ENCODE measurements at regions not wholly inside any gene's neighbourhood (a gene's known extent, or its start where the extent isn't known, plus 50 kb on each side); places are given as distances from the start of the nearest gene placed in this dataset.

DNA sequence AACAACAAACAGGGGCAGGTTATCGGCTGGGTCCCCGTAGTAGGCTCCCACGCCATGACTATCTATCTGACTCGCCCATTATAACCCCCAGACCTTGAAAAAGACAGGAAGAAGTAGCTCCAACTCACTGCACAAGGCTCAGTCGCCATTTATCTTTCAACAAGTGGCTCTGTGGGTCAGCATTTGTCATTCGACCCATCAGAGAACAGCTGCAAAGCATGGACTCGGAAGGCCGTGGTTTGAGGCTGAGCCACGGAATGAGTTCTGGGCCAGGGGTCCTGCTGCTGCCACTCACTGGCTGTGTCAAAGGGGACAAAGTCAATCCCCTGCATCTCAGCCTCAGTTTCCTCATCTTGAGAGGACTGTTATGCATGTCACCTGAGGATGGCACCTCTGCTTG is 131.0 kb downstream of the DMRTA2 start:
- no peak for DNase-seq (ENCODE audit: low read depth in 2 of 2)

DNA sequence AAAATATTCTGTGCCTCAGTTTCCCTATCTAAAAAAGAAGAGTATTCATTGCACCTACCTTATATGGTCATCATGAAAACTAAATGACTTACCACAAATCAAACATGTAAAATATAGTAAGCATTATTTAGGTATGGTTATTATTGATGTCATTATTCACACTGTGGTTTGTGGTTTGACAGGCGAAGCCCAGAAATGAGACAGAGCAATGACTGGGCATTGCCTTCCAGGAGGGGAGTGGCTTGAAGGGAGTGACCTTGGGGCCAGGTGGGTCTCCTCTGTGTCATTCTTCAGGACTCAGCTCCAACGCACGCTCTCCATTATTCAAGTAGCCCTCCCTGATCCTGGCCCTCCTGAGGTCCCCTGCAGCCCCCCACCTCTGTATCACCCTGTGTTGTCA is 133.7 kb downstream of the DMRTA2 start:
- no peak for DNase-seq (ENCODE audit: low read depth in 2 of 2)

DNA sequence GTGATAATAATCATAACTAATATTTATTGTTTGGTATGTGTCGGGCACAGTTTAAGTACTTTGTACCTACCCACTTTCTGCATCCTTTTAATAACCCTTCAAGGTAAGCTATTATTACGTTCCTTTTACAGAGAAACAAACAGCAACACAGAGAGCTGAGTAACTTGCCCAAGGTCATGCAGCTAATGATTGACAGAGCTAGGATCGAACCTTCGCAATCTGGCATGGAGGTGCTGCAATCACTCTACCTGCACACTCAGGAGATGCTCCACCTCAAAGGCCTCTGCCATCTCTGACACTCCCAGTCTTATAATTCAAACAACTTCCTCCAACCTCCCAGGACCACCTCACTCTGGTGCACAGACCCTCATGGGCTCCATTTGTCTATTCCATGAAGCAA is 137.2 kb downstream of the DMRTA2 start:
- DNase-seq (ENCODE audit: low read depth in 2 of 2), result no peak

DNA sequence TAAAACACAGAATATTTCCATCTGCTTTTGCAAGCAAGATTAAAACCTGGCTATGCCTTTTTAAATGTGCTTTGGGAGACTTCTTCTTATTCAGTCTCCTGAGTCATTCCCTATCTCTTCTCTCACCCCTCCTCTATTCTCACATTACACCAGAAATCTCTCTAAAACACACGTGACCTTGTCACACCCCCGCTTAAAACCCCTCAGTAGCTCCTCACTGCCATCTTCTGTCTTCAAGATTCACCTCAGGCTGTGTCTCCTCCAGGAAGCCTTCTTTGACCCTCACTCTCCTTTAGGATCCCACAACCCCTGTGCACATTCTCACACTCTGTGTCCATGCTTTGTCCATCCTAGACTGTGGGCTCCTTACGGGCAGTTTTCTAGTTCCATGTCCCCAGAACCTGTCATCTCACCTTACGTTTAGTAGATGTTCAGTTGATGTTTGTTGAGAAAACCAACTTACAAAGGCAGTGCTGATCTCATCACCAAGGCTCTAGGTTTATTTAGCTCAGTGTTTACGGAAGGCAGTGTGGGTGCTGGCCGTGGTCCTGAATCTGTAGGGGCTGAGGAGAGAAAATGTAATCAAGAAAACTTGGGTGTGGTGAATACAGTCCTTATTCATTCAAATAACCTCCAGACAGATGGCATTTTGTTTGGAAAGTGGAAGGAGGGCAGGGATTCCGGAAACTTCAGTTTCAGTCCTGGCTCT is 143.5 kb downstream of the DMRTA2 start:
- no peak for DNase-seq (ENCODE audit: low read depth in 2 of 2)

DNA sequence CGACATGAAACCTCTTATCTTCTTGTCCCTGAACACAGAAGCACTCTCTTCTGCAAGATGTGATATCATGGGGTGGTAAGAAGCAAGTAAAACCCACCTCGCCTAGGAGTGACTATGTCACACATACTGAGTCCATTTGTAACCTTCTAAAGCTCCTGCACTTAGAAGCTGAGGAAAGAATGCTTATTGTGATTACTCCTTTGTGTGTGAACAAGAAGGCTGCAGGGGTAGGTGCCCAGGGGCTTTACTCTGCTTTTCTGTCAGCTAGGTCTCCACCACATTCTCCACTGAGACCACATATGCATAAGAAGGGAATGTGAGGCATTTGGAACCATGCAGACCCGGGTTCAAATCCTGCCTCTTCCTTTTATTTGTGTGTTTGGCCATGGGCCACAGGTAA is 144.3 kb downstream of the DMRTA2 start:
- DNase-seq (ENCODE audit: low read depth in 2 of 2), result no peak

DNA sequence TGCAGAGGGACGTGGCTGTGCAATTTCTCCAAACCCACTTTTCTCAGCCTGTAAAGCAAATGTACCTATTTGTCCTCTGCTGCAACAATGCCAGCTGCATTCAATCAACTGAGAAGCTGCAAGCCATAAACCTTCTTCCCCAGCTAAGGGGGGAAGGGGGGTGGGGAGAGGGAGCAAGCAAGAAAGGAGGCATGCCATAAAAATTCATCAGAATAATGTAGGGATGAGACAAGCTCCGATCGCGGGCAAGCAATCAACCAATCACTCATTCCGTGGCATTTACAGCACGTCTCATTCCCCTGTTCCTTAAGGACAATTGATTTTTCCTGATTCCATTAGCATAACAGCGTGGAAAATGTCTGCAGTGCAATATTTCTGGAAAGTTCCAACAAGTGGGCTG is 144.8 kb downstream of the DMRTA2 start:
- no peak for DNase-seq (ENCODE audit: low read depth in 2 of 2)

DNA sequence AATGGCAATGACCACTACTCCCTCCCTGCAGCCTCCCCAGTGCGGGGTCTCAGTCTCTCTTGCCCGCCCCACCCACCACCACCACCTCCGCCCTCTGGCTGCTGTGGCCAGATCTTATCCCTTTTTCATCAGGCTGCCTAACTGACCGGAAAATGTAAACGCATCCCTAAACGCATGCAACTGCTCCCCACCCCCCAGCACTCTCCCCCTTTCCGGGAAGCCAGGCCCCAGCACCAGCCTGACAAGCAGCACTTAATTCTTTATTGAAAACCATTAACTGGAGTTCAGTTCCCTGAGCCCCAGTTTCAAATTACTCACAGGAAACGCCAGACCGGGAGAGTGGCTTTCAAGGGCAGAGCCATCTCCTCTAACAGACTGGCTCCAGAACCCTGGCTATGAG is 147.7 kb downstream of the DMRTA2 start:
- no peak for DNase-seq (ENCODE audit: low read depth in 2 of 2)

DNA sequence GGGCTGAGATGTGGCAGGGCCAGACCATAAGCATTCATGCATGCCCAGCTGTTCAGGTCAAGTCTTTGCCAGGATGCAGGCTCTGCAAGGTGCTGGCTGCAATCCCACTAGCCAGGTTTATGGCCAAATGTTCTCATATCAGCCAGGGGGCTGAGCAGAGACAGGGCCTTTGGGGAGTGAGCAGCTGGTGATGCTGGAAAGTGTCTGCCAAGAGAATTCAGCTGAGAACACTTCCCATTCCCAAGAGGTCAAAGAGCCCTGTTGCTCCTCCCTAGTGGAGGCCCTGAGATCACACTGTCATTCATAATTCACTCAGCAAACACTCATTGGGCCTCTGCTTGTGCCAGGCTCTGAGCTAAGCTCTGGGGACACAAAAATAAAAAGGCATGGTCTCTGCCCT is 150.3 kb downstream of the DMRTA2 start:
- DNase-seq (ENCODE audit: low read depth in 2 of 2), result no peak

DNA sequence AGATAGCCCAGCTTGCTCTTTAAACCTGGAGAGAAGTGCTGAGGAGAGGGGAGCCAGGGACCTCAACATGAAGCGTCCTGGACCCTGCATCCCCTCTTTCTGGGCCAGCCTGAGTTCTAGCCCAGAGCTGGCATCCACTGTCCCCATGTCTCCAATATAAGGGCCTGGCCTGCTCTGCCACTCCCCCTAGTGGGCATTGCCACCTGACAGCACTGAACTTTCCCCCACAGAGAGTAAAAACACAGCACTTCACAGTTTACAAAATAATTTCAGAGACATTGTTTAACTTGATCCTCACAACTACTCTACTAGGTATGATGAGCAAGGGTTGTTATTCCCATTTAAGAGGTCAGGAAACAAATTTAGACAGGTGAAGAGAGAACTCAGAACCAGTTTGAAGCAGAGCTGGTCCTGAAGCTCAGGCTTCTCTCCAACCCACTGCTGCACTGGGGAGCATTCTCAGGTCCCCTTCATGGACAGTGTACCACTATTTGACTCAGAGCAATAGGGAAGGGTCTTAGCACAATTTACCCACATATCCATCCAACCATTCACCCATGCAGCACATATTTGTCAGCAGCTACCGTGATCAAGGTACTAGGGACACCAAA is 151.2 kb downstream of the DMRTA2 start:
- no peak for DNase-seq (ENCODE audit: low read depth in 2 of 2)

DNA sequence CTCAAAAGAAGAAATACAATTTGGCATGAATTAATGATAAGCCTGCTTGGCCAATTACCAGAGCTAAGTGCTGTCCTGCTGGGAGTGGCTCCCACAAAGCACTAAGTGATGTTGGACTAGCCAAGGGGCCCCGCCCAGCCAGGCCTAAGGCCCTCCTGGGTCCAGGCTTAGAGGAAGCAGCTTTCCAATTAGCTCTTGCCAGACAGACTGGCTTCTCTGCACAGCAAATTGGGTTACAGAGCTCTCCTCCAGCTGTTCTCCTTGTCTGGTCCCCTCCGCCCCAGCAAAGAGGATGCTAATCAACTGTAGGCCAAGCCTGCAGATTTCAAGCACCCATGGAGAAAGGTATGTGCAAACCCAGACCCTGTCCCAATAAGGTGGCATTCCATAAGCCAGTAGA is 151.9 kb downstream of the DMRTA2 start:
- DNase-seq (ENCODE audit: low read depth in 2 of 2), result no peak

DNA sequence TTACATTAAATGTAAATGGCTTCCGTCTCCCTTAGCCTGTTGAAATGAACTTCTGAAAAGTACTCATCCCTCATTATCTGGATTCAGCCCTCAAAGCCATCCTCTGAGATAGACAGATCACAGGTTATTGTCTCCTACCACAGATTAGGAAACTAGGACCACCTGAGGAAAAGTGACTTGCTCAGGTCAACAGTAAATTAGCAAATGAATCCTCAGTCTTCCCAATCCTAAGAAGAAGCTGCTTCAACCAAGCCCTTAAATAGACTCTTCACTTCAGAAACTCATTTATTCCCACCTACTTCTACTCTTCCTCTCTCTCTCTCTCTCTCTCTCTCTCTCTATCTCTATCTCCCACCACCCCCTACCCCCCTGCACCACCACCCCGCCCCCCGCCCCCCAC is 152.3 kb downstream of the DMRTA2 start:
- no peak for DNase-seq (ENCODE audit: low read depth in 2 of 2)

DNA sequence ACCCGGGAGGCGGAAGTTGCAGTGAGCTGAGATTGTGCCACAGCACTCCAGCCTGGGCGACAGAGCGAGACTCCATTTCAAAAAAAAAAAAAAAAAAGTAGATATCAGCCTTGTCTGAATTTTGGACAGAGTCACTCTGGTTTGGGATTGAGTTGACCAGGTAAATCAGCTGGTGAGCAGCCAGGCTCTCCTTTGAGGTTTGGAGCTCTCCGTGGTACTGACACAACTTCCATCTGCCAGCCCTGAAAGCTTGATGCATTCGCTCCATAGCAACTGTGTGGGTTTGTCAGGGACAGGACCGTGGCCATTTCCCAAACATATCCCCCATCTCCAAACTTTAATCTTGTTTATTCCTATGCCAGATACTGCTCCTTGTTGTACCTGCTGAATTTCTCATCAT is 155.2 kb downstream of the DMRTA2 start:
- no peak for DNase-seq (ENCODE audit: low read depth in 2 of 2)

DNA sequence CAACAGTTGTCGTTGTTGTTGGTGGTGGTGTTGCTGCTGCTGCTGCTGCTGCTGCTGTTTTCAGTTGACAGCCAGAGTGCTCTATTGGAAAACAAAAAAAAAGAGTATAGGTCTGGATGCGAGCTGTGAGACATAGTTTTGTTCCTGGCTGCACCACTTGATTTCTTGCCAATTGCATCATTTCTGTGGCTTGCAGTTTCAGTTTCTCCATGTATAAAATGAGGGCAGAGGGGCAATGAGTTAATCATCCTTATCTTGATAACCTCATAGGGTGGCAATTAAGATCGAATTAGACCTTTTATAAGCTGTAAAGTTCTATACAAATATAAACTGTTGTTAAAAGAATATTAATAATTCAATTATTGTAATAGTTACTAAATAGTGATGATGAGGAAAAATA is 156.7 kb downstream of the DMRTA2 start:
- peak; percentile 22 to 23 for DNase-seq (ENCODE audit: low read depth in 2 of 2)

DNA sequence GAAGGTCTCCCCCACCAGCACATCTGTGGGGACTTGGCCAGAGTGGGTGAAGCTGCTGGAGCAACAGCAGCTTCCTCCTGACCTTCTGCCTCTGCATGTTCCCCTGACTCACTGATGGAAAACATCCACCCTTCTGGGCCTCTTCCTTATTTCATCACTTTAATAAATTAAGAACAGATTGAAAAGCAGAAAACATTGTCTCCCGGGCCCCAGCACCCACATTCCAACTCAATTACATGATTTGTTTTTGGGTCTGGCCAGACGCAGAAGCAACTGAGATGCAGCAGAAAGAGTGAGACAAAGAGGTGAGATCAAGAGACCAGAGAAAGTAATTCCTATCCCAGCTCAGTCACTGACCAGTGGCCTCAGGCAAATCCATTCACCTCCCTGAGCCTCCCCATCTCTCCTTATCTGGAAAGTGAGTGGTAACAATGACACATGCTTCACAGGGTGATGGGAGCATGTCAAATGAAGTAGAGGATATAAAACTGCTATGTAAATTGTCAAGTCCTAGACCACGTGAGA is 157.1 kb downstream of the ELAVL4 start:
- peak; percentile 28 to 29 for DNase-seq (ENCODE audit: low read depth in 2 of 2)

DNA sequence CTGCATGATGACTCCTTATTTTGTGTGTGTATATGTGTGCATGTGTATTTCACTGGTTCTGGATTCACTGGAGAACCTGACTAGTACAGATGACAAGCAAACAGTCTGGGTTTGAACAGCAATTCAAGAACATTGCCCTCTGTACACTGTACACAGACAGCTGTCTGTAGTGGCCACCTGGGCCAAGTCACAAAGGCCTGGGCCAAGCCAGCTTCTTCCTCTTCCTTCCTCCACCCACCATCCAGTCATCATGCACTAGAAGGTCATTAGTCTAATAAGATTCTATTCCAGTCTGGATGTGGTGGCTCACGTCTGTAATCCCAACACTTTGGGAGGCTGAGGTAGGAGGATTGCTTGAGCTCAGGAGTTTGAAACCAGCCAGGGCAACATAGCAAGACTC is 155.9 kb downstream of the ELAVL4 start:
- no peak for DNase-seq (ENCODE audit: low read depth in 2 of 2)

DNA sequence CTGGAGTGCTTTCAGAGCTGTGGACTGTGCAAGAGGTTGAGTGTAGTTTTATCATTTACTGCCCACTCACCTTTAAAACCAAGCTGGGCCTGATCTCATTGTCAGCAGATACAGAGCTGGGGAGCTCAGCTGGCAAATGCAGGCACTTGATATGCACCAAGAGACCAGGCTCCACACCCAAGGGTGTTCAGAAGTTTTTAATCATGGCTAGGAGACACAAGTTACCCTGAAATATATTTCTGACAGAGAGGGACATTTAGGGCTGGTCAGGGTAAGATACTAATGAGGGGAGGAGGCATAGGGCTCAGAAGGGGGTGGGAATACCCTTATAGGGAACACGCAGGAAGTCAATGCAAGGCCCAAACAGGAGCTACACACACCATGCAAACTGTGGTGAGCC is 153.7 kb downstream of the ELAVL4 start:
- DNase-seq (ENCODE audit: low read depth in 2 of 2), result no peak

DNA sequence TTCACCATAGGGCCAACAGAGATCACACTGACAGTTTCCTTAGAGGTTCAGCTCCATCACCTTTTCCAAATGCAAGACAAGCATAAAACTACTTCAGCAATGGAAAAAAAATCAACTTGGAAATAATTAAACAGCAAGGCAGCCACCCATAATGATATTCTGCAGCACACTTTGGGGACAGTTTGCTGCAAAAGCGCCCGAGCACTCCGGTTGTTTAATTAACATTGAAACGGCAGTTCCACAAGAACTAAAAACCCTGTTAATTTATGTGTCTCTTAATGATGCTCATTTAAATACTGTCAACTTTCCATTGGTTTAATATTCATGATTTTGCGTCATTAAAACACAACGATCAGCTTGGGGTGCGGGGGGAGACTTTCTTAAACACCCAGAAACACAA is 153.2 kb downstream of the ELAVL4 start:
- no peak for DNase-seq (ENCODE audit: low read depth in 2 of 2)

DNA sequence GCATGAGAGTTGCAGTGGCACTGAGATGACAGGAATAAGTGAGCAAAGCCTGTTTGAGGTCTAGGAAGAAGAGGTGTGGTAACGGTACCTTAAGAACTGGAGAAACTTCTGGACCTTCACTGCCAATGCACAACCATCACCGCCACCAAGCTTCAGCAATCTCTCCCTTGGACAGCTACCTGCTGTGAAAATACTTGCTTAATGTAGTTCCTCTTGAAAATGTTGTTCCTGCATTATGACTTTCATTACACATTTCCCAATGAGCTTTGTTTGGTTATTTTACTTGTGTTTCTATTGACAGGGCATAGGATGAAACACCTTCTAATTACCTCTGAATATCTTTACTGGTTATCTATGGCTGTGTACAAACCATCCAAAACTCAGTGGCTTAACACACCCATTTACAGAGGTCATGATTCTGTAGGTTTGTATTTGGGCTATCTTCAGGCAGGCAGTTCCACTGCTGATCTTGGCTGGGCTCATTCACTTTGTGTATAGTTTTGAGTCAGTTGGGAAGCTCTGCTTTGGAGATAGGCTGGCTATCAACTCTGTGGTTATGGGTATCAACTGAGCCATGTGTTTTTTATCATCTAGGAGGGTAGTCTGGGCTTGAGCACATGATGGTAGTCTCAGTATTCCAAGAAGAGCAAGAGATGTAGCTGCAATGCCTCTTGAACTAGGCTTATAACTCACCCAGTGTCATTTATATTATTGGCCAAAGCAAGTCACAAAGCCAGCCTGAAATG is 149.4 kb downstream of the ELAVL4 start:
- DNase-seq (ENCODE audit: low read depth in 2 of 2), result no peak

DNA sequence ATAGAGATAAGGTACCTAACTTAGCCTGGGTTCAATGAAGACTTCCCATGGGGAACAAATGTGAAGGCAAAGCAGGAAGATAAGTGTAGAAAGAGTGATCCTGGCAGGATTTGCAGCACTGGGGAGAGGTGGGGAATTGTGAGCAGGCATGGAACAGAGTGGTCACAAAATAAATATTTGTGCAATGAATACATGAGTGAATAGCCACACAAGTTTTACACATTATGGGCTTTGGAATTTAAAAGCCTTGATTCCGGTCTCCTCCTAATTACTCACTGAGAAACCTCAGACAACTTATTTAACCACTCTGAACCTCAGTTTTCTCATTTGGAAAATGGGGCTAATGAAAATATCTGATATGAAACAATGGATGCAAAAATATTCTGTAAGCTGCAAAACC is 148.3 kb downstream of the ELAVL4 start:
- DNase-seq (ENCODE audit: low read depth in 2 of 2), result no peak

Data from fibroblast of skin of left quadriceps (primary cell).